OCI-LY7 (cell line): ENCODE measurements at regions not wholly inside any gene's neighbourhood (a gene's known extent, or its start where the extent isn't known, plus 50 kb on each side); places are given as distances from the start of the nearest gene placed in this dataset.

Experiments used
- BruUV-seq: library from RNA; stranded (reverse); fragments of 400-500 nt; replicated peaks from 2 replicates; lab custom pipeline; 2021; lab: Mats Ljungman, UMichigan
- CTCF ChIA-PET: fragments of 300-600 bp; sonication (Branson Sonifier 250); formaldehyde crosslinking; loops from one replicate; lab custom pipeline; 2022; ENCODE audit warnings: antibody characterized with exemption; ENCODE audit not compliant: unreplicated experiment; lab: Charles Lee
- POLR2A ChIA-PET: fragments of 300-600 bp; sonication (Branson Sonifier 250); formaldehyde crosslinking; loops from one replicate; lab custom pipeline; 2022; ENCODE audit warnings: antibody characterized with exemption; lab: Charles Lee
- DNase-seq: peaks from one replicate; pipeline ENCODE4 v3.0.0-alpha.2; 2015; ENCODE audit warnings: low spot score
- H2AFZ ChIP-seq: fragments of 200-600 bp; sonication (generic), shearing (Covaris generic); 2 replicates; pipeline ENCODE4 v1.6.1; 2014; ENCODE audit warnings: mild to moderate bottlenecking, antibody characterized with exemption, low read length, moderate library complexity
- H3K27ac ChIP-seq: fragments of 200-600 bp; sonication (generic); 2 replicates; pipeline ENCODE4 v1.5.1; 2014; ENCODE audit warnings: mixed run types, low read depth, mild to moderate bottlenecking, moderate library complexity, low read length, inconsistent platforms; ENCODE audit not compliant: poor library complexity, severe bottlenecking
- H3K36me3 ChIP-seq: fragments of 200-600 bp; sonication (generic); 2 replicates; pipeline ENCODE4 v1.6.1; 2014; ENCODE audit warnings: mild to moderate bottlenecking, antibody characterized with exemption, low read length, moderate library complexity, mixed read lengths; ENCODE audit not compliant: insufficient read depth
- H3K4me1 ChIP-seq: fragments of 200-600 bp; sonication (generic); 2 replicates; pipeline ENCODE4 v1.5.1; 2014; ENCODE audit warnings: mild to moderate bottlenecking, low read length; ENCODE audit not compliant: insufficient read depth, poor library complexity, severe bottlenecking
- H3K4me2 ChIP-seq: fragments of 200-600 bp; sonication (generic); 2 replicates; pipeline ENCODE4 v1.6.1; 2014; ENCODE audit warnings: mild to moderate bottlenecking, low read length
- H3K4me3 ChIP-seq: fragments of 200-600 bp; sonication (generic); 2 replicates; pipeline ENCODE4 v1.5.1; 2014; ENCODE audit warnings: mild to moderate bottlenecking, low read depth, low read length; ENCODE audit not compliant: poor library complexity, severe bottlenecking
- H3K79me2 ChIP-seq: fragments of 200-600 bp; sonication (generic); 2 replicates; pipeline ENCODE4 v1.6.1; 2016; ENCODE audit warnings: low read depth, mild to moderate bottlenecking, low read length, moderate library complexity, mixed read lengths; ENCODE audit not compliant: insufficient read depth
- H3K9me2 ChIP-seq: fragments of 200-600 bp; sonication (generic); 2 replicates; pipeline ENCODE4 v1.6.1; 2016; ENCODE audit warnings: mild to moderate bottlenecking, low read length, mixed read lengths; ENCODE audit not compliant: insufficient read depth
- H3K9me3 ChIP-seq: fragments of 200-600 bp; sonication (generic); 2 replicates; pipeline ENCODE4 v1.6.1; 2014; ENCODE audit warnings: mild to moderate bottlenecking, mixed run types, low read length, mixed read lengths
- H4K20me1 ChIP-seq: fragments of 200-600 bp; sonication (generic); 2 replicates; pipeline ENCODE4 v1.6.1; 2014; ENCODE audit warnings: mild to moderate bottlenecking, antibody characterized with exemption, low read length, moderate library complexity, mixed read lengths; ENCODE audit not compliant: insufficient read depth
- EZH2phosphoT487 ChIP-seq: fragments of 200-600 bp; sonication (generic); IDR thresholded peaks from 2 replicates; pipeline ENCODE4 v1.6.1; 2018; ENCODE audit warnings: low read depth, borderline replicate concordance, mild to moderate bottlenecking, mixed run types, antibody characterized with exemption, low read length, moderate library complexity, mixed read lengths
- intact Hi-C: fragments of 100-400 bp; cut with micrococcal nuclease; formaldehyde crosslinking; loops from one replicate; pipeline ENCODE4 v1.10.0; 2022; ENCODE audit not compliant: unreplicated experiment
- TF ChIP-seq, protein P1 (sequence below): fragments of 200-600 bp; sonication (generic); conservative IDR thresholded peaks from 2 replicates; pipeline ENCODE4 v1.5.1; 2014; ENCODE audit warnings: mild to moderate bottlenecking, antibody characterized with exemption, low read length, moderate library complexity, mixed read lengths

DNA sequence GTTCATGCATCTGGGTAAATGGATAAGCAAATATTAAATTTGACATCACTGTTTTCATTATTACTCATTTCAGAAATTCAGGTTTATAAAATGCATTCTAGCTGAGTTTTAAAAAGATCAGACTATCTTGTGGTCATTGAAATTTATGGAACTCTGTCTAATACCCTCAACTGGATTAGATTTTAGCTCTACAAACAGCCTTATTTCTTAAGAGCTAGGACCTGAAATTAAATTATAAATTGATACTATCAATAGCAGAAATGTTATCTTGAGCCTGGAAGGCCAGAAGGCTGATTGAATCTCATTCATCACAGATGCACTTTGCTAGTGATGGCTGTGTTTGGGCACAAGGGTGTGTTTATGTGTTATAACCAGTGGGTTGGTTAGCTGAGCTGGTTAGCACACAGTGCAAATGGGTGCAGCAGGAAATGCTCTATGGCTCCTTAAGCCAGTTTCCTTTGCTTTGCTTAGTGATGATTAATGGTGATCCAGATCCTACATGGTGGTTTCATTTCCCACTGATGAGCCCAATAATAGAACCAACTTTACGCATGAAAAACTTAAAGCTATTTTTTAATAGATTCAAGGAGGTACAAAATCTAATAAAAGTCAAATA is 310.8 kb upstream of the KLF12 start:
- POLR2A ChIA-PET, result interaction anchor here (0.6 kb wide), 1 partner anchor 1289 kb away, joined by 3 read pairs; no protein-coding TSS in a partner anchor
- no peak overlapping the region for H3K4me2 ChIP-seq
- DNase-seq, result no peak
- H3K79me2 ChIP-seq, result no peaks in the 10 kb centered on the region
- intact Hi-C loops, result no loop called here
- no peaks in the 10 kb centered on the region for H4K20me1 ChIP-seq
- no peaks in the 10 kb centered on the region for H3K9me2 ChIP-seq
- no peak overlapping the region for H3K4me3 ChIP-seq
- TF ChIP-seq EZH2phosphoT487, result no peak
- TF ChIP-seq, protein P1, sequence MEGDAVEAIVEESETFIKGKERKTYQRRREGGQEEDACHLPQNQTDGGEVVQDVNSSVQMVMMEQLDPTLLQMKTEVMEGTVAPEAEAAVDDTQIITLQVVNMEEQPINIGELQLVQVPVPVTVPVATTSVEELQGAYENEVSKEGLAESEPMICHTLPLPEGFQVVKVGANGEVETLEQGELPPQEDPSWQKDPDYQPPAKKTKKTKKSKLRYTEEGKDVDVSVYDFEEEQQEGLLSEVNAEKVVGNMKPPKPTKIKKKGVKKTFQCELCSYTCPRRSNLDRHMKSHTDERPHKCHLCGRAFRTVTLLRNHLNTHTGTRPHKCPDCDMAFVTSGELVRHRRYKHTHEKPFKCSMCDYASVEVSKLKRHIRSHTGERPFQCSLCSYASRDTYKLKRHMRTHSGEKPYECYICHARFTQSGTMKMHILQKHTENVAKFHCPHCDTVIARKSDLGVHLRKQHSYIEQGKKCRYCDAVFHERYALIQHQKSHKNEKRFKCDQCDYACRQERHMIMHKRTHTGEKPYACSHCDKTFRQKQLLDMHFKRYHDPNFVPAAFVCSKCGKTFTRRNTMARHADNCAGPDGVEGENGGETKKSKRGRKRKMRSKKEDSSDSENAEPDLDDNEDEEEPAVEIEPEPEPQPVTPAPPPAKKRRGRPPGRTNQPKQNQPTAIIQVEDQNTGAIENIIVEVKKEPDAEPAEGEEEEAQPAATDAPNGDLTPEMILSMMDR, result no peak
- H2AFZ ChIP-seq, result no peak overlapping the region
- CTCF ChIA-PET, result no interaction called here
- H3K27ac ChIP-seq, result no peak overlapping the region
- BruUV-seq, result no TSS peak
- no peaks in the 10 kb centered on the region for H3K36me3 ChIP-seq
- H3K9me3 ChIP-seq, result no peaks in the 10 kb centered on the region
- no peaks in the 10 kb centered on the region for H3K4me1 ChIP-seq

DNA sequence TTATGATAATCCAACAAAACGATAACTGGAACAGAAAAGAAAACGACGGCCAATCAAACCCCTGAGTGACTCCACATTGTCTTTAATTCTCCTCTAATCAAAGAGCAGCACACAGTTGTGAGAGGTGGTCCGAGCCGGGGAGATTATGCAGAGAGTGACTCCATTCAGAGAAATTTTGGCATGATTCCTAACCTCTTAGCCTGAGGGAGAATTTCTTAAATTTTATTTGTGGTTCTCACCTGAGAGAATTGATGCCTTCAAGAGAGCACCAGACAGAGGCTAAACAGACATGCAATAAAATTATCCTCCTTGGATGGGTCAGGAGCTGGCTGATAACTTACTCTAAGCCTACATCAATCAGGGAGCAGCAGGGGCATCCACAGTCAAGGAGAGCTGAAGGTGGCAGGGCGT is 310.0 kb upstream of the KLF12 start:
- Histone ChIP-seq H2AFZ (no peak overlapping the region), H3K9me2 (no peaks in the 10 kb centered on the region), H3K27ac (no peak overlapping the region), H3K36me3 (no peaks in the 10 kb centered on the region), H3K79me2 (no peaks in the 10 kb centered on the region), H3K4me3 (no peak overlapping the region), H3K4me1 (no peaks in the 10 kb centered on the region), H3K9me3 (no peaks in the 10 kb centered on the region), H3K4me2 (no peak overlapping the region), H4K20me1 (no peaks in the 10 kb centered on the region)
- CTCF ChIA-PET, result no interaction called here
- POLR2A ChIA-PET, result no interaction called here
- intact Hi-C loops, result no loop called here
- DNase-seq, result no peak
- no peak for TF ChIP-seq EZH2phosphoT487
- TF ChIP-seq, protein P1, result no peak
- no TSS peak for BruUV-seq

DNA sequence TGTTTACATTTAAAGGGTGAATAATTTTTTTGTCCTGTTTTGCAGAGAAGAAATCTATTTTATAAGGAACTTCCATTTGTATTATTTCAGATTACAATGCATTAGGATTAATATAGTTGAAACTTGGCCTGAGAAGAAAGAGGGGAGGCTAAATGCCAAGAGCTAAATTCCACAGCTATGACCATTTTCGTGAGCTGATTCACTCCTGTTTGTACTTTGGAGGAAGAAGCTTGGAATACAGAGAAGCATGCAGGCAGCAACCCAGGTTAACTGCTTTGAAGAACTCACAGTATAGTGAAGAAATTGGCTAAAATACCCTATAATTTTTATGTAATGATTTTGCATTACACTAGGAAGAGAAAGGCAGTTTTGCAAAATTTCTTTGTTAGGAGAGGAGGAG is 309.4 kb upstream of the KLF12 start:
- CTCF ChIA-PET, result no interaction called here
- intact Hi-C loops, result no loop called here

More for the DNA sequence above, 309.4 kb upstream of the KLF12 start:
- Histone ChIP-seq H4K20me1 (no peaks in the 10 kb centered on the region), H3K4me1 (no peaks in the 10 kb centered on the region), H3K79me2 (no peaks in the 10 kb centered on the region), H3K36me3 (no peaks in the 10 kb centered on the region), H3K4me3 (no peak overlapping the region), H3K4me2 (no peak overlapping the region), H3K9me3 (no peaks in the 10 kb centered on the region), H3K27ac (no peak overlapping the region), H2AFZ (no peak overlapping the region), H3K9me2 (no peaks in the 10 kb centered on the region)
- BruUV-seq, result no TSS peak
- POLR2A ChIA-PET, result no interaction called here
- TF ChIP-seq, protein P1, result no peak
- no peak for TF ChIP-seq EZH2phosphoT487
- no peak for DNase-seq
